Neuron (in vitro differentiated cells): ENCODE measurements at regions not wholly inside any gene's neighbourhood (a gene's known extent, or its start where the extent isn't known, plus 50 kb on each side); places are given as distances from the start of the nearest gene placed in this dataset.

Source experiments
- H2AFZ ChIP-seq: one replicate; pipeline ENCODE4 v1.6.1; 2013; ENCODE audit warnings: low read depth, mild to moderate bottlenecking, inconsistent platforms, low read length, moderate library complexity
- H3K27me3 ChIP-seq: one replicate; pipeline ENCODE4 v1.6.1; 2013; ENCODE audit warnings: low read length; ENCODE audit not compliant: insufficient read depth
- H3K36me3 ChIP-seq: one replicate; pipeline ENCODE4 v1.6.1; 2013; ENCODE audit warnings: low read length; ENCODE audit not compliant: insufficient read depth
- H3K4me1 ChIP-seq: one replicate; pipeline ENCODE4 v1.6.1; 2013; ENCODE audit warnings: low read length; ENCODE audit not compliant: insufficient read depth
- H3K4me3 ChIP-seq: 2 replicates; pipeline ENCODE4 v1.5.1; 2013; ENCODE audit warnings: mild to moderate bottlenecking, low read length, moderate library complexity
- H3K9me3 ChIP-seq: one replicate; pipeline ENCODE4 v1.6.1; 2013; ENCODE audit warnings: low read length

- H3K9me3 ChIP-seq: no peaks in the 10 kb centered on the region
- no peak overlapping the region for H3K4me3 ChIP-seq
- no peak overlapping the region for H2AFZ ChIP-seq
- H3K27me3 ChIP-seq: no peaks in the 10 kb centered on the region
- H3K4me1 ChIP-seq: no peaks in the 10 kb centered on the region
- no peaks in the 10 kb centered on the region for H3K36me3 ChIP-seq
These were observed 209.4 kb downstream of the DTWD2 start for GRCh38 chr5:118778941-118779340.

- no peaks in the 10 kb centered on the region for H3K4me1 ChIP-seq
- no peaks in the 10 kb centered on the region for H3K36me3 ChIP-seq
- no peaks in the 10 kb centered on the region for H3K9me3 ChIP-seq
- H3K4me3 ChIP-seq: no peak overlapping the region
- no peak overlapping the region for H2AFZ ChIP-seq
- no peaks in the 10 kb centered on the region for H3K27me3 ChIP-seq
These were observed 211.1 kb downstream of the DTWD2 start for GRCh38 chr5:118777189-118777736.

- no peaks in the 10 kb centered on the region for H3K27me3 ChIP-seq
- no peak overlapping the region for H2AFZ ChIP-seq
- no peaks in the 10 kb centered on the region for H3K9me3 ChIP-seq
- no peaks in the 10 kb centered on the region for H3K4me1 ChIP-seq
- H3K36me3 ChIP-seq: no peaks in the 10 kb centered on the region
- H3K4me3 ChIP-seq: no peak overlapping the region
These were observed 211.6 kb downstream of the DTWD2 start for GRCh38 chr5:118776755-118777154.

DNA sequence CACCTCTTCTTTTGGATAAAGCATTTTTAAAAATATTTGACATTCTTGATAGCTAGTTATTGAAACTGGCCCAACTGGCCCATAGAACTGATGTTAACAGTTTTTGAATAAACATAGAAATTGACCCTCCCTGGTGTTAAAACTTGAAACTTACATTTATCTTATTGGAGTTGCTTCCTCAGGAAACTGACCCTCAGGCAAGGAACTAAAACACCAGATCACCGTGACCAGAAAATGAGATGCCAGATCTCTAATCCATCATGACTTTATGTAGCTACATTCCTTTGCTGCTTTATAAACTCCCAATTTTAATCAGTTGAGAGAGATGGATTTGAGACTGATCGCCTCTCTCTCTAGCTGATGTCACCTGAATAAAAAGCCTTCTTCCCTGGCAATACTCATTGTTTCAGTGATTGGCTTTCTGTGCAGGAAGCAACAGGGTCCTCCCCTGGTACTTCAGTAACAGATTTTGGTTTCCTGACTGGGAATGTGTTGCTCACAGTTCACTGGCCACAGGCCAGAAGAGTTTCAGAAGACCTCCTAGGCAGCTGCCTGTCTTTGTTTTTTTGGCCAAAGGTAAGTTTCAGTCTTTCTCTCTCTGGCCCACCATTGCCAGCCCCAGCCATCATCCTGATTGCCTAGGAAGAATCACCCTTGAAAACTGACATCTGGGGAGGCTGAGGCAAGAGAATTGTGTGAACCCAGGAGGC, 212.4 kb downstream of the DTWD2 start:
- no peaks in the 10 kb centered on the region for H3K9me3 ChIP-seq
- no peaks in the 10 kb centered on the region for H3K36me3 ChIP-seq

GRCh38 chr5:118768607-118769175, 219.7 kb downstream of the DTWD2 start:
- no peak overlapping the region for H2AFZ ChIP-seq

More for the DNA sequence above, 212.4 kb downstream of the DTWD2 start:
- Histone ChIP-seq H2AFZ (no peak overlapping the region), H3K27me3 (no peaks in the 10 kb centered on the region), H3K4me3 (no peak overlapping the region), H3K4me1 (no peaks in the 10 kb centered on the region)

GRCh38 chr5:118762291-118762690, 226.1 kb downstream of the DTWD2 start:
- no peak overlapping the region for H2AFZ ChIP-seq
- H3K9me3 ChIP-seq: no peaks in the 10 kb centered on the region
- no peaks in the 10 kb centered on the region for H3K4me1 ChIP-seq
- no peaks in the 10 kb centered on the region for H3K27me3 ChIP-seq
- H3K4me3 ChIP-seq: no peak overlapping the region
- H3K36me3 ChIP-seq: no peaks in the 10 kb centered on the region

More at GRCh38 chr5:118768607-118769175, 219.7 kb downstream of the DTWD2 start:
- Histone ChIP-seq H3K27me3 (no peaks in the 10 kb centered on the region), H3K4me1 (no peaks in the 10 kb centered on the region), H3K9me3 (no peaks in the 10 kb centered on the region), H3K4me3 (no peak overlapping the region), H3K36me3 (no peaks in the 10 kb centered on the region)

- no peaks in the 10 kb centered on the region for H3K9me3 ChIP-seq
- H3K27me3 ChIP-seq: no peaks in the 10 kb centered on the region
- no peaks in the 10 kb centered on the region for H3K36me3 ChIP-seq
- H3K4me1 ChIP-seq: no peaks in the 10 kb centered on the region
- no peak overlapping the region for H2AFZ ChIP-seq
- H3K4me3 ChIP-seq: no peak overlapping the region
These were observed 226.5 kb downstream of the DTWD2 start for GRCh38 chr5:118761814-118762213.

GRCh38 chr5:118752969-118753368, 235.4 kb downstream of the DTWD2 start:
- peaks cover 6% of the 10 kb centered on the region for H3K4me1 ChIP-seq
- no peaks in the 10 kb centered on the region for H3K9me3 ChIP-seq
- no peaks in the 10 kb centered on the region for H3K27me3 ChIP-seq
- no peaks in the 10 kb centered on the region for H3K36me3 ChIP-seq
- no peak overlapping the region for H2AFZ ChIP-seq
- H3K4me3 ChIP-seq: no peak overlapping the region

GRCh38 chr5:118736396-118736795, 252.0 kb downstream of the DTWD2 start:
- no peaks in the 10 kb centered on the region for H3K27me3 ChIP-seq
- no peaks in the 10 kb centered on the region for H3K36me3 ChIP-seq
- H3K4me3 ChIP-seq: no peak overlapping the region
- H3K4me1 ChIP-seq: no peaks in the 10 kb centered on the region
- H2AFZ ChIP-seq: no peak overlapping the region
- H3K9me3 ChIP-seq: no peaks in the 10 kb centered on the region

- no peak overlapping the region for H2AFZ ChIP-seq
- H3K9me3 ChIP-seq: no peaks in the 10 kb centered on the region
- H3K4me3 ChIP-seq: no peak overlapping the region
- H3K27me3 ChIP-seq: no peaks in the 10 kb centered on the region
- no peaks in the 10 kb centered on the region for H3K36me3 ChIP-seq
- no peaks in the 10 kb centered on the region for H3K4me1 ChIP-seq
These were observed 255.0 kb downstream of the DTWD2 start for GRCh38 chr5:118733394-118733793.

- Histone ChIP-seq H3K4me1 (no peaks in the 10 kb centered on the region), H3K27me3 (no peaks in the 10 kb centered on the region), H3K36me3 (no peaks in the 10 kb centered on the region), H2AFZ (no peak overlapping the region), H3K9me3 (no peaks in the 10 kb centered on the region), H3K4me3 (no peak overlapping the region)
These were observed 260.2 kb downstream of the DTWD2 start for GRCh38 chr5:118728191-118728590.

DNA sequence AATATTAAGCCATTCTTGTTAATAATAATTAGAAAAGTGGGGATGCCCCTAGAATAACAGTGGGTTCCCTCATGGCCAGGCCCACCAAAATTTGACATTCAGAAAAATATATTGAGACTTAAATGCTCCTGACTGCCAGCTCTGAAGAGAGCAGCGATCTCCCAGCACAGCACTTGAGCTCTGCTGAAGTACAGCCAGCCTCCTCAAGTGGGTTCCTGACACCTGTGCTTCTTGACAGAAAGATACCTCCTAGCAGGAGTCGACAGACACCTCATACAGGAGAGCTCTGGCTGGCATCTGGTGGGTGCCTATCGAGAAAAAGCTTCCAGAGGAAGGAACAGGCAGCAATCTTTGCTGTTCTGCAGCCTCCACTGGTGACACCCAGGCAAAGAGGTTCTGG, 261.5 kb downstream of the DTWD2 start:
- H3K36me3 ChIP-seq: no peaks in the 10 kb centered on the region
- H3K9me3 ChIP-seq: no peaks in the 10 kb centered on the region
- H3K4me1 ChIP-seq: no peaks in the 10 kb centered on the region
- no peaks in the 10 kb centered on the region for H3K27me3 ChIP-seq
- no peak overlapping the region for H2AFZ ChIP-seq
- H3K4me3 ChIP-seq: no peak overlapping the region

DNA sequence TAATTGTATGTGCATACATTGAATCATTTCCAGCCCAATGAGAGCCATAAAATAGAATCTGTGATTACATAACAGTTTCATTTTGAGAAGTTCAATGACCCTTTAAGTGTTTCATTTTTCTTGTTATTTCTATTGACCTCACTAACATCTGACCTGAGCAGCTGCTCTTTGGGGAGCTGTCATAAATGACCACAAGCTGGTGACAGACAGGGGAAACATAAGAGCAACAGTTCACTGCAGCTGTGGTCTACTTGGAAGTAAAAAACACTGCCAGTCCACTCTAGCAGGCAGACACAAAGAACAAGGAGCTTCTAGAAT, 265.4 kb downstream of the DTWD2 start:
- H2AFZ ChIP-seq: no peak overlapping the region
- H3K27me3 ChIP-seq: no peaks in the 10 kb centered on the region
- H3K36me3 ChIP-seq: no peaks in the 10 kb centered on the region
- H3K4me1 ChIP-seq: no peaks in the 10 kb centered on the region
- no peak overlapping the region for H3K4me3 ChIP-seq
- H3K9me3 ChIP-seq: no peaks in the 10 kb centered on the region
